GM12878 (cell line): ENCODE measurements at regions not wholly inside any gene's neighbourhood (a gene's known extent, or its start where the extent isn't known, plus 50 kb on each side); places are given as distances from the start of the nearest gene placed in this dataset.

ENCODE experiments used
- ATAC-seq: fragments of 200-7000 bp; cut with Tn5 transposase; 3 replicates; pipeline ENCODE4 v1.9.1; 2020; ENCODE audit warnings: mild to moderate bottlenecking, moderate library complexity
- BruUV-seq: library from RNA; stranded (reverse); fragments of 400-500 nt; replicated peaks from 2 replicates; lab custom pipeline; 2021; lab: Mats Ljungman, UMichigan
- CTCF ChIA-PET: fragments of 300-600 bp; sonication (Branson Sonifier 250); formaldehyde crosslinking; extraction: SDS; loops from one replicate; lab custom pipeline; 2021; ENCODE audit warnings: inconsistent platforms; lab: Yijun Ruan, JAX
- POLR2A ChIA-PET: fragments of 350-600 bp; formaldehyde crosslinking; extraction: SDS; loops from one replicate; lab custom pipeline; 2021; ENCODE audit warnings: inconsistent platforms; lab: Charles Lee
- RAD21 ChIA-PET: fragments of 300-600 bp; sonication (Branson Sonifier 250); formaldehyde crosslinking; loops from one replicate; lab custom pipeline; 2023; ENCODE audit warnings: antibody characterized with exemption; ENCODE audit not compliant: unreplicated experiment; lab: Charles Lee
- SMC1A ChIA-PET: fragments of 300-600 bp; sonication (Branson Sonifier 250); formaldehyde crosslinking; loops from one replicate; lab custom pipeline; 2023; ENCODE audit not compliant: unreplicated experiment, uncharacterized antibody; lab: Charles Lee
- DNase-seq: peaks from one replicate; pipeline ENCODE4 v3.0.0-alpha.2; 2011; ENCODE audit warnings: low read depth, low spot score
- FAIRE-seq: peaks from 3 replicates; lab custom pipeline; 2011; peaks lifted over from hg19 to GRCh38; lab: Jason Lieb, UNC
- H2AFZ ChIP-seq: 2 replicates; pipeline ENCODE4 v1.6.0; 2011; ENCODE audit warnings: low read depth, low read length, control low read depth; ENCODE audit not compliant: control insufficient read depth
- H3K27ac ChIP-seq: 2 replicates; pipeline ENCODE4 v1.5.1; 2011; ENCODE audit warnings: control low read depth; ENCODE audit not compliant: control insufficient read depth, insufficient read depth
- H3K27me3 ChIP-seq, 2 experiments: replicated peaks in 1 of 2; 2 replicates each; pipeline versions ENCODE4 v1.6.0 to v1.6.1; 2011; ENCODE audit warnings: low read length in 1 of 2; ENCODE audit not compliant: control insufficient read depth in 2 of 2, insufficient read depth in 2 of 2
- H3K36me3 ChIP-seq, 2 experiments: 2 replicates each; pipeline ENCODE4 v1.5.1; 2011; ENCODE audit warnings: low read length in 1 of 2; ENCODE audit not compliant: control insufficient read depth in 2 of 2, insufficient read depth in 2 of 2
- H3K4me1 ChIP-seq: 2 replicates; pipeline ENCODE4 v1.6.1; 2011; ENCODE audit warnings: mild to moderate bottlenecking, low read length, moderate library complexity, mixed read lengths; ENCODE audit not compliant: control insufficient read depth, insufficient read depth
- H3K4me2 ChIP-seq: 2 replicates; pipeline ENCODE4 v1.6.0; 2011; ENCODE audit warnings: control low read depth; ENCODE audit not compliant: control insufficient read depth, insufficient read depth
- H3K4me3 ChIP-seq: fragments of 200-600 bp; sonication (generic); 2 replicates; pipeline ENCODE4 v1.5.1; 2016
- H3K79me2 ChIP-seq: 2 replicates; pipeline ENCODE4 v1.6.0; 2011; ENCODE audit warnings: low read length; ENCODE audit not compliant: control insufficient read depth, insufficient read depth
- H3K9ac ChIP-seq: 2 replicates; pipeline ENCODE4 v1.8.0; 2011; ENCODE audit warnings: low read length, control low read depth, mixed read lengths; ENCODE audit not compliant: control insufficient read depth, insufficient read depth
- H3K9me3 ChIP-seq: replicated peaks from 3 replicates; pipeline ENCODE4 v1.5.1; 2011; ENCODE audit warnings: mild to moderate bottlenecking, low read length; ENCODE audit not compliant: control insufficient read depth, insufficient read depth
- H4K20me1 ChIP-seq: 2 replicates; pipeline ENCODE4 v1.6.0; 2011; ENCODE audit not compliant: control insufficient read depth, insufficient read depth
- ATF7 ChIP-seq: fragments of 450-650 bp; IDR thresholded peaks from 2 replicates; pipeline ENCODE4 v1.6.1; 2016; ENCODE audit warnings: low read depth, mild to moderate bottlenecking
- CBFB ChIP-seq: IDR thresholded peaks from 2 replicates; pipeline ENCODE4 v1.6.1; 2016; ENCODE audit warnings: antibody characterized with exemption, low read depth
- CHD4 ChIP-seq: fragments of 200-600 bp; sonication (generic); IDR thresholded peaks from 2 replicates; pipeline ENCODE4 v1.6.1; 2016; ENCODE audit warnings: mild to moderate bottlenecking
- GATAD2B ChIP-seq: fragments of 450-650 bp; conservative IDR thresholded peaks from 2 replicates; pipeline ENCODE4 v1.6.1; 2017; ENCODE audit warnings: low read depth, mild to moderate bottlenecking, moderate library complexity
- MYC ChIP-seq: IDR thresholded peaks from 2 replicates; pipeline ENCODE4 v1.6.1; 2011; ENCODE audit warnings: mild to moderate bottlenecking, low read length, moderate library complexity, inconsistent platforms; ENCODE audit not compliant: insufficient read depth, insufficient replicate concordance, insufficient read length, severe bottlenecking
- NBN ChIP-seq: fragments of 450-650 bp; IDR thresholded peaks from 2 replicates; pipeline ENCODE4 v1.6.1; 2016
- SMAD5 ChIP-seq: IDR thresholded peaks from 2 replicates; pipeline ENCODE4 v1.6.1; 2016; ENCODE audit warnings: antibody characterized with exemption, low read depth
- SMC3 ChIP-seq: IDR thresholded peaks from 2 replicates; pipeline ENCODE4 v1.6.1; 2011; ENCODE audit warnings: low read length, improper control_type of control experiment, borderline replicate concordance
- TCF7 ChIP-seq: IDR thresholded peaks from 2 replicates; pipeline ENCODE4 v1.6.1; 2014; ENCODE audit warnings: antibody characterized with exemption, borderline replicate concordance
- YBX1 ChIP-seq: fragments of 450-650 bp; IDR thresholded peaks from 2 replicates; pipeline ENCODE4 v1.6.1; 2016; ENCODE audit warnings: antibody characterized with exemption
- ZNF217 ChIP-seq: fragments of 450-650 bp; IDR thresholded peaks from 2 replicates; pipeline ENCODE4 v1.6.1; 2017; ENCODE audit warnings: antibody characterized with exemption, mild to moderate bottlenecking
- ZZZ3 ChIP-seq: IDR thresholded peaks from 2 replicates; pipeline ENCODE4 v1.6.1; 2011; ENCODE audit warnings: low read depth; ENCODE audit not compliant: control insufficient read depth, insufficient read length
- WGBS: methylation state at CpG from one replicate; pipeline ENCODE4 v1.1.6; 2016; ENCODE audit warnings: low lambda C conversion rate; ENCODE audit not compliant: insufficient replicate concordance, insufficient coverage; ENCODE audit errors: missing lambda C conversion rate; 5-methylcytosine and 5-hydroxymethylcytosine counted together
- in situ Hi-C: fragments of 300-500 bp; cut with MboI; formaldehyde crosslinking; loops from 9 replicates; pipeline ENCODE4 v1.14.3; 2018; ENCODE audit warnings: mixed read lengths
- intact Hi-C: fragments of 100-400 bp; cut with micrococcal nuclease; formaldehyde crosslinking; loops from one replicate; pipeline ENCODE4 v1.14.2; 2022; ENCODE audit not compliant: unreplicated experiment
- TF ChIP-seq, protein P1 (sequence below): fragments of 150-350 bp; IDR thresholded peaks from 2 replicates; pipeline ENCODE4 v1.6.1; 2016; ENCODE audit warnings: low read depth, low read length
- TF ChIP-seq, protein P2 (sequence below): fragments of 450-650 bp; IDR thresholded peaks from 2 replicates; pipeline ENCODE4 v1.6.1; 2016; ENCODE audit warnings: mild to moderate bottlenecking, moderate library complexity, borderline replicate concordance

DNA sequence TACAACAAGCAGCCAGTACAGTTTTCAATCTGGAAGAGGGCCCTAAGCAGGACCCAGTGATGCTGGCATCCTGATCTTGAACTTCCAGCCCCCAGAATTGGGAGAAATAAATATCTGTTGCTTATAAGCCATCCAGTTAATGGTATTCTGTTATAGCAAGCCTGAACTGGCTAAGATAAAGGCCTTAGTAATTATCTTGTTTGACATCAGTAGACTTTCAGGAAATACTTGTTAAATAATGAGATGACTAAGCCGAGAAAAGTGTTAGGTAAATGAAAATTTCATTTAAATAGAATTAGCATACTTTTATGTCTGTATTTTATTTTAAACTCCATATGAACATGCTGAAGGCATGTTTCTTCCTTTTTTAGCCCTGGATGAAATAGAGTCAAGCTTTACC is 188.2 kb downstream of the OLFM4 start:
- intact Hi-C loops (no loop called here), in situ Hi-C loops (no loop called here)
- Histone ChIP-seq H2AFZ (no peak overlapping the region), H3K27ac (no peak overlapping the region), H3K36me3 (no peaks in the 10 kb centered on the region), H3K4me1 (no peaks in the 10 kb centered on the region), H3K9ac (no peak overlapping the region), H3K79me2 (no peaks in the 10 kb centered on the region), H3K4me3 (no peak overlapping the region), H3K4me2 (no peak overlapping the region), H4K20me1 (no peaks in the 10 kb centered on the region), H3K9me3 (no peaks in the 10 kb centered on the region), H3K27me3 (no peaks in the 10 kb centered on the region)
- CTCF ChIA-PET = no interaction called here
- TF ChIP-seq CHD4 (no peak), ZNF217 (no peak), SMAD5 (no peak), GATAD2B (no peak)
- TF ChIP-seq, protein P1, sequence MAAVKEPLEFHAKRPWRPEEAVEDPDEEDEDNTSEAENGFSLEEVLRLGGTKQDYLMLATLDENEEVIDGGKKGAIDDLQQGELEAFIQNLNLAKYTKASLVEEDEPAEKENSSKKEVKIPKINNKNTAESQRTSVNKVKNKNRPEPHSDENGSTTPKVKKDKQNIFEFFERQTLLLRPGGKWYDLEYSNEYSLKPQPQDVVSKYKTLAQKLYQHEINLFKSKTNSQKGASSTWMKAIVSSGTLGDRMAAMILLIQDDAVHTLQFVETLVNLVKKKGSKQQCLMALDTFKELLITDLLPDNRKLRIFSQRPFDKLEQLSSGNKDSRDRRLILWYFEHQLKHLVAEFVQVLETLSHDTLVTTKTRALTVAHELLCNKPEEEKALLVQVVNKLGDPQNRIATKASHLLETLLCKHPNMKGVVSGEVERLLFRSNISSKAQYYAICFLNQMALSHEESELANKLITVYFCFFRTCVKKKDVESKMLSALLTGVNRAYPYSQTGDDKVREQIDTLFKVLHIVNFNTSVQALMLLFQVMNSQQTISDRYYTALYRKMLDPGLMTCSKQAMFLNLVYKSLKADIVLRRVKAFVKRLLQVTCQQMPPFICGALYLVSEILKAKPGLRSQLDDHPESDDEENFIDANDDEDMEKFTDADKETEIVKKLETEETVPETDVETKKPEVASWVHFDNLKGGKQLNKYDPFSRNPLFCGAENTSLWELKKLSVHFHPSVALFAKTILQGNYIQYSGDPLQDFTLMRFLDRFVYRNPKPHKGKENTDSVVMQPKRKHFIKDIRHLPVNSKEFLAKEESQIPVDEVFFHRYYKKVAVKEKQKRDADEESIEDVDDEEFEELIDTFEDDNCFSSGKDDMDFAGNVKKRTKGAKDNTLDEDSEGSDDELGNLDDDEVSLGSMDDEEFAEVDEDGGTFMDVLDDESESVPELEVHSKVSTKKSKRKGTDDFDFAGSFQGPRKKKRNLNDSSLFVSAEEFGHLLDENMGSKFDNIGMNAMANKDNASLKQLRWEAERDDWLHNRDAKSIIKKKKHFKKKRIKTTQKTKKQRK = no peak
- ATAC-seq (no peak), FAIRE-seq (no peak), DNase-seq (no peak)
- 0% methylated on average over 1 of the region's 1 CpG for WGBS
- RAD21 ChIA-PET = no interaction called here
- POLR2A ChIA-PET = no interaction called here
- no TSS peak for BruUV-seq
- SMC1A ChIA-PET = no interaction called here

DNA sequence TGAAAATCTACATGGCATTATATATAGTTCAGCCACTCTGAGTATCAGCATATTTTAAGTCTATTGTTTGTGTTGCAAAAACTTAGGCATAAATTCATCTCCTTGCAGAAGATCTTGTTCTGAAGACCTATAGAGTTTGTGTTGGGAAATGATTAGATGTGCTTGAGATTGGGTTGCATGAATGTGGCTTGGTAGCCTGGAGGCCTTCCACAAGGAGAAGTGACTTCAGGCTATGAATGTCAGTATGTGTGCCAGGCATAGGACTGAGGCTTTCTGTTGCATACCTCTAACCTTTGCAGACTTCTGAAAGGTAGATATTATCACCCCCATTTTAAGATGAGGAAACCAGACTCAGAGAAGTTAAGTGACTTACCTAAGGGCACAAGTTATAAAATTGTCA is 188.6 kb downstream of the OLFM4 start:
- RAD21 ChIA-PET = no interaction called here
- no peak for DNase-seq
- BruUV-seq = no TSS peak

More for the DNA sequence above, 188.6 kb downstream of the OLFM4 start:
- Histone ChIP-seq H3K4me2 (no peak overlapping the region), H3K27ac (no peak overlapping the region), H3K9ac (no peak overlapping the region), H3K27me3 (no peaks in the 10 kb centered on the region), H3K4me1 (no peaks in the 10 kb centered on the region), H3K79me2 (no peaks in the 10 kb centered on the region), H2AFZ (no peak overlapping the region), H3K4me3 (no peak overlapping the region), H4K20me1 (no peaks in the 10 kb centered on the region), H3K36me3 (no peaks in the 10 kb centered on the region), H3K9me3 (no peaks in the 10 kb centered on the region)
- ChIA-PET POLR2A (no interaction called here), SMC1A (no interaction called here), CTCF (no interaction called here)
- no peak for ATAC-seq
- FAIRE-seq = no peak
- intact Hi-C loops (no loop called here), in situ Hi-C loops (no loop called here)
- TF ChIP-seq SMC3 (no peak), CBFB (no peak), YBX1 (no peak), NBN (no peak), ATF7 (no peak), TCF7 (no peak), MYC (no peak), ZZZ3 (no peak)
- TF ChIP-seq, protein P2, sequence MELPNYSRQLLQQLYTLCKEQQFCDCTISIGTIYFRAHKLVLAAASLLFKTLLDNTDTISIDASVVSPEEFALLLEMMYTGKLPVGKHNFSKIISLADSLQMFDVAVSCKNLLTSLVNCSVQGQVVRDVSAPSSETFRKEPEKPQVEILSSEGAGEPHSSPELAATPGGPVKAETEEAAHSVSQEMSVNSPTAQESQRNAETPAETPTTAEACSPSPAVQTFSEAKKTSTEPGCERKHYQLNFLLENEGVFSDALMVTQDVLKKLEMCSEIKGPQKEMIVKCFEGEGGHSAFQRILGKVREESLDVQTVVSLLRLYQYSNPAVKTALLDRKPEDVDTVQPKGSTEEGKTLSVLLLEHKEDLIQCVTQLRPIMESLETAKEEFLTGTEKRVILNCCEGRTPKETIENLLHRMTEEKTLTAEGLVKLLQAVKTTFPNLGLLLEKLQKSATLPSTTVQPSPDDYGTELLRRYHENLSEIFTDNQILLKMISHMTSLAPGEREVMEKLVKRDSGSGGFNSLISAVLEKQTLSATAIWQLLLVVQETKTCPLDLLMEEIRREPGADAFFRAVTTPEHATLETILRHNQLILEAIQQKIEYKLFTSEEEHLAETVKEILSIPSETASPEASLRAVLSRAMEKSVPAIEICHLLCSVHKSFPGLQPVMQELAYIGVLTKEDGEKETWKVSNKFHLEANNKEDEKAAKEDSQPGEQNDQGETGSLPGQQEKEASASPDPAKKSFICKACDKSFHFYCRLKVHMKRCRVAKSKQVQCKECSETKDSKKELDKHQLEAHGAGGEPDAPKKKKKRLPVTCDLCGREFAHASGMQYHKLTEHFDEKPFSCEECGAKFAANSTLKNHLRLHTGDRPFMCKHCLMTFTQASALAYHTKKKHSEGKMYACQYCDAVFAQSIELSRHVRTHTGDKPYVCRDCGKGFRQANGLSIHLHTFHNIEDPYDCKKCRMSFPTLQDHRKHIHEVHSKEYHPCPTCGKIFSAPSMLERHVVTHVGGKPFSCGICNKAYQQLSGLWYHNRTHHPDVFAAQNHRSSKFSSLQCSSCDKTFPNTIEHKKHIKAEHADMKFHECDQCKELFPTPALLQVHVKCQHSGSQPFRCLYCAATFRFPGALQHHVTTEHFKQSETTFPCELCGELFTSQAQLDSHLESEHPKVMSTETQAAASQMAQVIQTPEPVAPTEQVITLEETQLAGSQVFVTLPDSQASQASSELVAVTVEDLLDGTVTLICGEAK = no peak
